ENCODE measurements at regions not wholly inside any gene's neighbourhood (a gene's known extent, or its start where the extent isn't known, plus 50 kb on each side); places are given as distances from the start of the nearest gene placed in this dataset.

- no peak overlapping the region for H3K4me2 ChIP-seq (ENCODE audit: low read length)
- H3K9me3 ChIP-seq (ENCODE audit: low read length) = no peaks in the 10 kb centered on the region
- H3K4me3 ChIP-seq (ENCODE audit: low read length) = no peak overlapping the region
- no peak overlapping the region for H3K27ac ChIP-seq (ENCODE audit: low read length)
- no peaks in the 10 kb centered on the region for H3F3A ChIP-seq (ENCODE audit: insufficient read depth, low read length, poor library complexity, severe bottlenecking)
- no peaks in the 10 kb centered on the region for H4K20me1 ChIP-seq (ENCODE audit: insufficient read depth)
- H2AFZ ChIP-seq (ENCODE audit: low read depth, low read length) = no peak overlapping the region
- TF ChIP-seq SMC3 (conservative IDR thresholded peaks at IDR 0.05; ENCODE audit: poor library complexity) (no peak), RAD21 (conservative IDR thresholded peaks at IDR 0.05) (no peak), TAF1 (IDR thresholded peaks at IDR 0.05; ENCODE audit: low read depth) (no peak)
- H3K79me2 ChIP-seq (replicated peaks; ENCODE audit: insufficient read depth, low read length) = no peaks in the 10 kb centered on the region
- H3K27me3 ChIP-seq (ENCODE audit: insufficient read depth, low read depth, low read length) = no peaks in the 10 kb centered on the region
- no peak overlapping the region for H3K9ac ChIP-seq (ENCODE audit: low read length)
- H3K9me2 ChIP-seq (ENCODE audit: insufficient read depth, low read length) = no peaks in the 10 kb centered on the region
- H3K36me3 ChIP-seq (ENCODE audit: insufficient read depth, low read length) = no peaks in the 10 kb centered on the region
Observed at GRCh38 chr14:28496364-28496763, 270.2 kb upstream of the FOXG1 start.

- no peak overlapping the region for H3K4me2 ChIP-seq (ENCODE audit: low read length)
- H3F3A ChIP-seq (ENCODE audit: insufficient read depth, low read length, poor library complexity, severe bottlenecking) = no peaks in the 10 kb centered on the region
- TF ChIP-seq EP300 (conservative IDR thresholded peaks at IDR 0.05; ENCODE audit: poor library complexity, severe bottlenecking) = no peak
- TF ChIP-seq CTCF (IDR thresholded peaks at IDR 0.05; ENCODE audit: poor library complexity, severe bottlenecking) = no peak
- H3K9me3 ChIP-seq (ENCODE audit: low read length) = no peaks in the 10 kb centered on the region
- H3K4me3 ChIP-seq (ENCODE audit: low read length) = no peak overlapping the region
- H3K79me2 ChIP-seq (replicated peaks; ENCODE audit: insufficient read depth, low read length) = no peaks in the 10 kb centered on the region
- no peak overlapping the region for H3K27ac ChIP-seq (ENCODE audit: low read length)
- no peaks in the 10 kb centered on the region for H4K20me1 ChIP-seq (ENCODE audit: insufficient read depth)
- H2AFZ ChIP-seq (ENCODE audit: low read depth, low read length) = no peak overlapping the region
- no peaks in the 10 kb centered on the region for H3K9me2 ChIP-seq (ENCODE audit: insufficient read depth, low read length)
- no peaks in the 10 kb centered on the region for H3K27me3 ChIP-seq (ENCODE audit: insufficient read depth, low read depth, low read length)
- H3K9ac ChIP-seq (ENCODE audit: low read length) = no peak overlapping the region
- H3K36me3 ChIP-seq (ENCODE audit: insufficient read depth, low read length) = no peaks in the 10 kb centered on the region
Observed at GRCh38 chr14:28502517-28502916, 264.1 kb upstream of the FOXG1 start.

GRCh38 chr14:28515571-28515970 is 251.0 kb upstream of the FOXG1 start:
- Histone ChIP-seq H3F3A (ENCODE audit: insufficient read depth, low read length, poor library complexity, severe bottlenecking) (no peaks in the 10 kb centered on the region), H3K27me3 (ENCODE audit: insufficient read depth, low read depth, low read length) (no peaks in the 10 kb centered on the region), H3K79me2 (replicated peaks; ENCODE audit: insufficient read depth, low read length) (no peaks in the 10 kb centered on the region), H2AFZ (ENCODE audit: low read depth, low read length) (no peak overlapping the region), H3K9me3 (ENCODE audit: low read length) (no peaks in the 10 kb centered on the region), H3K4me3 (ENCODE audit: low read length) (no peak overlapping the region), H3K4me2 (ENCODE audit: low read length) (no peak overlapping the region), H3K36me3 (ENCODE audit: insufficient read depth, low read length) (no peaks in the 10 kb centered on the region), H3K9me2 (ENCODE audit: insufficient read depth, low read length) (no peaks in the 10 kb centered on the region), H4K20me1 (ENCODE audit: insufficient read depth) (no peaks in the 10 kb centered on the region), H3K27ac (ENCODE audit: low read length) (no peak overlapping the region), H3K9ac (ENCODE audit: low read length) (no peak overlapping the region)
- TF ChIP-seq CTCF (IDR thresholded peaks at IDR 0.05; ENCODE audit: poor library complexity, severe bottlenecking) (no peak), MXI1 (conservative IDR thresholded peaks at IDR 0.05; ENCODE audit: poor library complexity, severe bottlenecking) (no peak), POLR2AphosphoS5 (IDR thresholded peaks at IDR 0.05) (no peak), EZH2 (IDR thresholded peaks at IDR 0.05; ENCODE audit: borderline replicate concordance, insufficient read depth, low read length, poor library complexity, severe bottlenecking) (no peak), EP300 (conservative IDR thresholded peaks at IDR 0.05; ENCODE audit: poor library complexity, severe bottlenecking) (no peak), TAF1 (IDR thresholded peaks at IDR 0.05; ENCODE audit: low read depth) (no peak), RAD21 (conservative IDR thresholded peaks at IDR 0.05) (no peak), SMC3 (conservative IDR thresholded peaks at IDR 0.05; ENCODE audit: poor library complexity) (no peak), REST (IDR thresholded peaks at IDR 0.05; ENCODE audit: borderline replicate concordance) (no peak)
